ENCODE measurements at regions not wholly inside any gene's neighbourhood (a gene's known extent, or its start where the extent isn't known, plus 50 kb on each side); places are given as distances from the start of the nearest gene placed in this dataset.

DNA sequence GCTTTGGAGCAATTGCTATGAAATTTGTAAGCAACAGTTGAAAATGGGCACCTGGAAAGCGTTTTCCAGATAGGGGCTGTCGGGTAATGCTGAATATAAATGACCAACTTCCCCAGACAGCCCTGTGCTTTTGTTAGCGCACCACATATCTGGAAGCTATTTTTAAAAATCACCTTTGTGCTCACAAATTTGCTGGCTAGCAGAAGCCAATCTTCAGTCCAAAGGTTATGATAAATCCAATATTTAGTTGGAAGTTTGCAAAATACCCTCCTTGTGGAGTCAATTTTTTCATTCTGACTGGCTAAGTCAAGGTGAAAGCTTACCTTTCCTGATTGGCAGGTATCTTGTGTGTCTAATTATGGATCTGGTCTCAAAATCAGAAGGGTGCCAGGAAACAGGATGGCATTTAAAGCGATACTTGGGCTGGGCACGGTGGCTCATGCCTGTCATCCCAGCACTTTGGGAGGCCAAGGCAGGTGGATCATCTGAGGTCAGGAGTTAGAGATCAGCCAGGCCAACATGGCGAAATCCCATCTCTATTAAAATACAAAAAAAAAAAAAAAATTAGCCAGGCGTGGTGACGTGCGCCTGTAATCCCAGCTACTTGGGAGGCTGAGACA, 124.1 kb upstream of the AJAP1 start:
- no peaks in the 10 kb centered on the region for H3K4me1 ChIP-seq
- TF ChIP-seq, protein P1, sequence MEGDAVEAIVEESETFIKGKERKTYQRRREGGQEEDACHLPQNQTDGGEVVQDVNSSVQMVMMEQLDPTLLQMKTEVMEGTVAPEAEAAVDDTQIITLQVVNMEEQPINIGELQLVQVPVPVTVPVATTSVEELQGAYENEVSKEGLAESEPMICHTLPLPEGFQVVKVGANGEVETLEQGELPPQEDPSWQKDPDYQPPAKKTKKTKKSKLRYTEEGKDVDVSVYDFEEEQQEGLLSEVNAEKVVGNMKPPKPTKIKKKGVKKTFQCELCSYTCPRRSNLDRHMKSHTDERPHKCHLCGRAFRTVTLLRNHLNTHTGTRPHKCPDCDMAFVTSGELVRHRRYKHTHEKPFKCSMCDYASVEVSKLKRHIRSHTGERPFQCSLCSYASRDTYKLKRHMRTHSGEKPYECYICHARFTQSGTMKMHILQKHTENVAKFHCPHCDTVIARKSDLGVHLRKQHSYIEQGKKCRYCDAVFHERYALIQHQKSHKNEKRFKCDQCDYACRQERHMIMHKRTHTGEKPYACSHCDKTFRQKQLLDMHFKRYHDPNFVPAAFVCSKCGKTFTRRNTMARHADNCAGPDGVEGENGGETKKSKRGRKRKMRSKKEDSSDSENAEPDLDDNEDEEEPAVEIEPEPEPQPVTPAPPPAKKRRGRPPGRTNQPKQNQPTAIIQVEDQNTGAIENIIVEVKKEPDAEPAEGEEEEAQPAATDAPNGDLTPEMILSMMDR (IDR thresholded peaks at IDR 0.05): no peak
- no peak for TF ChIP-seq POLR2A (IDR thresholded peaks at IDR 0.05)
- H3K9me3 ChIP-seq: no peaks in the 10 kb centered on the region
- WGBS, 2 donors: 87 to 89% methylated on average over 9 of the region's 9 CpGs
- intact Hi-C loops (cut with DNase I): no loop called here
- DNase-seq: no peak
- H3K4me3 ChIP-seq (replicated peaks in 1 of 3): no peak overlapping the region
- H3K27me3 ChIP-seq: no peaks in the 10 kb centered on the region
- no peak overlapping the region for H3K27ac ChIP-seq
- H3K36me3 ChIP-seq: no peaks in the 10 kb centered on the region

DNA sequence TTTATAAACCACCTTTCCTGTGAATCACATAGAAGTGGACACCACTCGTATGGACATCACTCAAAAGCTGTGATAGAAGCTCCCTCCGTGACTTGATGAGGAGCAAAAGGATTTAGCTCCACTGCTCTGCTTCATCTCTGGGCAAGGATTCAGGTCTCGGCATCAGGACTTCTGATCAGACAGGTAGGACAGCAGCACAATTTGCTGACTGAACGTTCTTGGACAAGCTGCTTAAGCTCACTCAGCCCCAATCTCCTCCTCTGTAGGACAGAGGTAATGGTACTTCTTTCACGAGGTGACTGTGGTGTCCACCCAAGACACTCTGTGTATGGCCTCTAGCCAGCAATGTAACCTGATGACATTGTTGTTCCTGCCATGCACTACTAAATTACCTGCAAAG, 122.6 kb upstream of the AJAP1 start:
- no peak for DNase-seq
- no peaks in the 10 kb centered on the region for H3K27me3 ChIP-seq
- no peaks in the 10 kb centered on the region for H3K4me1 ChIP-seq
- TF ChIP-seq, protein P1 (IDR thresholded peaks at IDR 0.05): no peak
- no peak for TF ChIP-seq POLR2A (IDR thresholded peaks at IDR 0.05)
- no peaks in the 10 kb centered on the region for H3K36me3 ChIP-seq
- intact Hi-C loops (cut with DNase I): no loop called here
- H3K9me3 ChIP-seq: no peaks in the 10 kb centered on the region
- 64 to 77% methylated on average over 5 of the region's 5 CpGs for WGBS, 2 donors
- H3K27ac ChIP-seq: no peak overlapping the region
- no peak overlapping the region for H3K4me3 ChIP-seq (replicated peaks in 1 of 3)

DNA sequence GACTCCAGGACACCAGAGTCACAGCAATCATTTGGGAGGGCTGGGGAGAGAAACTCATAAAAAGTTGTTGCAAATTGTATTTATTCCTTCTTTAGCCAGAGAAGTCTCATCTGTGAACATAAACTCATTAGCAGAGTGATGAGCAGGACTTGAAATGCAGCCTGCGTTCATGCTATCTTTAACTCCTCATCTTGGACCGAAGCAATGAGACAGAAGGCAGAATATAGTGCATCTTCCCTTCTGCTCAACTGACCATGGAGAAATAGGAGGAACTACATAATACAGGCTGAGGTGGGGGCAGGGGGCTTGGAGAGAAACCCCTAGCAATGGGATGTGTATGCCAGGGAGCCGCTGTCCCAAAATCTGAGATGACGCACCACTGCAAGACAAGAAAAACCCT, 121.8 kb upstream of the AJAP1 start:
- intact Hi-C loops (cut with DNase I): no loop called here
- H3K27me3 ChIP-seq: no peaks in the 10 kb centered on the region

DNA sequence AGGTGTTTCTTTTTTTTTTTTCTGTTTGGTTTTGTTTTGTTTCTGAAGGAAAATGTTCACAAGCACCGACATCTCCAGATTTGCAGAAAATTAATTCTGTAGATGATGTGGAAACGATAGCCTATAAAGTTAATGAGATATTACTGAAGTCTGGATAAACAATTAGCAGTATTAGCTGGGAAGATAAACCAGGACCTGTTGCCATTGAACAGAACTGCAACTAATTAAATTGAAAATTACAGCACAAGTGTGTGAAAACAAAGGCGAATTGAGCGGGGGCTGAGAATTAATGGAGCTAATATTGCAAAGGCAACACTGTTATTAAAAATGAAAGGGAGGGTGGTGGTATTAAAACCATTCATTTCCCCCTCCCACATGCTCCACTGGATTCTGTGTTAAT, 107.5 kb upstream of the AJAP1 start:
- TF ChIP-seq, protein P1 (IDR thresholded peaks at IDR 0.05): no peak
- TF ChIP-seq POLR2A (IDR thresholded peaks at IDR 0.05): no peak
- no peak for DNase-seq
- intact Hi-C loops (cut with DNase I): no loop called here
- no peak overlapping the region for H3K4me3 ChIP-seq (replicated peaks in 1 of 3)
- H3K9me3 ChIP-seq: no peaks in the 10 kb centered on the region
- WGBS, 2 donors: 87 to 89% methylated on average over 4 of the region's 4 CpGs
- H3K27me3 ChIP-seq: no peaks in the 10 kb centered on the region
- H3K36me3 ChIP-seq: no peaks in the 10 kb centered on the region
- no peak overlapping the region for H3K27ac ChIP-seq
- H3K4me1 ChIP-seq: no peaks in the 10 kb centered on the region

More for the DNA sequence above, 121.8 kb upstream of the AJAP1 start:
- no peak overlapping the region for H3K27ac ChIP-seq
- no peaks in the 10 kb centered on the region for H3K9me3 ChIP-seq
- no peak for DNase-seq
- TF ChIP-seq, protein P1 (IDR thresholded peaks at IDR 0.05): no peak
- TF ChIP-seq POLR2A (IDR thresholded peaks at IDR 0.05): no peak
- 89 to 96% methylated on average over 4 of the region's 4 CpGs for WGBS, 2 donors
- H3K4me3 ChIP-seq (replicated peaks in 1 of 3): no peak overlapping the region
- no peaks in the 10 kb centered on the region for H3K36me3 ChIP-seq
- no peaks in the 10 kb centered on the region for H3K4me1 ChIP-seq

DNA sequence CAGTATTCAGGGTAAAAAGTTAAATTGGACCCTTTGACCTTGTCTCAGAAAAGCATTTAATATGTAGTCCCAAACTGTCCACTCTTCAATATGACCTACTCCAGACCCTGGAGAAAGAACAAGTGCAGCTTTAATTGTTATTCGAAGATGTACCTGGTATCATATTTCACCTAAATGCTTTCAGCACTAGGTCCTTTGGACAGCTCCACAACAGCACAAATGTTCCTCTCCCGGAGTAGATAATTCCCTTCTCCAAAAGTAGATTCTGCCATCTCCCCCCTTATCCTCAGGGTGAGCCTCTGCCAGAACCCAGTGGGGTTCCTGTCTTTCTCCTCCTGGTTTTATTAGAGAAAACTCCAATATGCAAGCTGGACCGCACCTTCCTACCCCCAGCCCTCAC, 104.5 kb upstream of the AJAP1 start:
- DNase-seq: no peak
- Histone ChIP-seq H3K27ac (no peak overlapping the region), H3K4me1 (no peaks in the 10 kb centered on the region), H3K36me3 (no peaks in the 10 kb centered on the region), H3K4me3 (replicated peaks in 1 of 3) (no peak overlapping the region), H3K9me3 (no peaks in the 10 kb centered on the region), H3K27me3 (no peaks in the 10 kb centered on the region)
- WGBS, 2 donors: 30 to 38% methylated on average over 3 of the region's 3 CpGs
- intact Hi-C loops (cut with DNase I): no loop called here
- no peak for TF ChIP-seq POLR2A (IDR thresholded peaks at IDR 0.05)
- TF ChIP-seq, protein P1 (IDR thresholded peaks at IDR 0.05): no peak

Measured in thyroid gland (tissue), 4 donors.